SH-SY5Y (cell line): ENCODE measurements at regions not wholly inside any gene's neighbourhood (a gene's known extent, or its start where the extent isn't known, plus 50 kb on each side); places are given as distances from the start of the nearest gene placed in this dataset.

Experiments
- GATA2 ChIP-seq: IDR thresholded peaks from 2 replicates; pipeline ENCODE4 v1.6.1; 2011; ENCODE audit warnings: mild to moderate bottlenecking, low read depth, low read length
- GATA3 ChIP-seq: IDR thresholded peaks from 2 replicates; pipeline ENCODE4 v1.6.1; 2011; ENCODE audit warnings: low read depth, mild to moderate bottlenecking, low read length, moderate library complexity

GRCh38 chr2:194054313-194054712 lies 1602.7 kb upstream of the SLC39A10 start:
- no peak for TF ChIP-seq GATA2
- no peak for TF ChIP-seq GATA3
